Skeletal muscle cell (primary cell): ENCODE measurements at regions not wholly inside any gene's neighbourhood (a gene's known extent, or its start where the extent isn't known, plus 50 kb on each side); places are given as distances from the start of the nearest gene placed in this dataset.

ENCODE experiments used
- DNase-seq: peaks from one replicate; pipeline ENCODE4 v3.0.0-alpha.2; 2010; ENCODE audit warnings: low read depth
- H3K4me3 ChIP-seq: 2 replicates; pipeline ENCODE4 v1.5.1; 2011; ENCODE audit warnings: low read depth, mild to moderate bottlenecking, control low read depth, low read length, moderate library complexity

DNA sequence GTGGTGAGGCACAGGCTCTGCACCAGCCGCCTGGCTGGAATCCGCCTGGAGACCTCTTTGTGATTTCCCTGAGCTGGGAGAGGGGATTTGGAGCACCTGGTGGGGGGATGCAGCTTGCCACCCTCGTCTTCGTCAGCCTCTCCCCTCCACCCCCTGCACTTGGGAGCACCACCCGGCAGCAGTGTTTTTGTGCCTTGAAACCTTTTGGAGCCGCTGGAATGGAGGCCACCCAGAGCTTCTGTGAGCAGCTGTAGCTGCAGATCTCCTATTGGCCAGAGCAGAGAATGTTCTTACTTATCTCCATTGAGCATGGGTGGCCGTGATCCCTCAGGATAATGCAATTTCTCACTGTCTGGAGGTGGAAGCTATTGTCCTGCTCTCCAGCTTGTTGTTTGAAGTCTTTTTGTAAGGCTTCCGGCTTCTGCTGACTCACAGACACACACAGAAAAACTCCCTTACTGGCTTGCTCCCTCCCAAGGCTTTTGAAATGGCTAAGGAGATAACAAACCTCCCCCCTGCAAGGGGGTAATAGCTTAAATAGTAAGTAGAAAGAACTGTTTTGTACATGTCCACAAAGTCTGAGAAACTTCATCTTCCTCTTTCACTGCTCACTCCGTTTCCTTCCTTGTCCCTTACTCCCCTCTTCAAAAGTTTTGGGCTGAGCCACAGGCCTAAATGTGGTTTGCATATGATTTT is 271.2 kb downstream of the PRL start:
- DNase-seq, result peak; percentile 46
- no peak overlapping the region for H3K4me3 ChIP-seq

DNA sequence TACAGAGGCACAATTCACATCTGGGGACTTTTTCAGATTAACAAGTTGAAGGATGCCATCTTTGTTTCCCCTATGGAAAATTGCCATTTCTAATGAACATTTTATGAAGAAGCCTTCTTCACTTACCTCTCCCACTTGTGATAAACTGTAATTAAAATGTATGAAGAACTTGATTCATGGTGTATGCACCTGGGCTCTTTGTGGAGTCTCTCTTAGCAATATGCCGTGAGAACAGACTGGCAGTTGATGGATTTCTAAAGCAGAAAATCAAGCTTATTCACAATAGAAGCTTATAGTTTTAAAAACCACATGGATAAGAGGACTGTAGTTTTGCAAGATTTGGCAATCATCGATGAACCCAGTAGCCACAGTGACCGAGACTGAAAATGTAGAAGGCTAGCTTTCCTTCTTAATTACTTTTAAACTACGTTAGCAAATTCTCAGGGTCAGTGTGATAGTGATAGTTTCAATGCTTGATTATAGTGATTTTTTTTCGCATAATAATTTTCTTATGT is 270.6 kb downstream of the PRL start:
- no peak for DNase-seq
- no peak overlapping the region for H3K4me3 ChIP-seq

DNA sequence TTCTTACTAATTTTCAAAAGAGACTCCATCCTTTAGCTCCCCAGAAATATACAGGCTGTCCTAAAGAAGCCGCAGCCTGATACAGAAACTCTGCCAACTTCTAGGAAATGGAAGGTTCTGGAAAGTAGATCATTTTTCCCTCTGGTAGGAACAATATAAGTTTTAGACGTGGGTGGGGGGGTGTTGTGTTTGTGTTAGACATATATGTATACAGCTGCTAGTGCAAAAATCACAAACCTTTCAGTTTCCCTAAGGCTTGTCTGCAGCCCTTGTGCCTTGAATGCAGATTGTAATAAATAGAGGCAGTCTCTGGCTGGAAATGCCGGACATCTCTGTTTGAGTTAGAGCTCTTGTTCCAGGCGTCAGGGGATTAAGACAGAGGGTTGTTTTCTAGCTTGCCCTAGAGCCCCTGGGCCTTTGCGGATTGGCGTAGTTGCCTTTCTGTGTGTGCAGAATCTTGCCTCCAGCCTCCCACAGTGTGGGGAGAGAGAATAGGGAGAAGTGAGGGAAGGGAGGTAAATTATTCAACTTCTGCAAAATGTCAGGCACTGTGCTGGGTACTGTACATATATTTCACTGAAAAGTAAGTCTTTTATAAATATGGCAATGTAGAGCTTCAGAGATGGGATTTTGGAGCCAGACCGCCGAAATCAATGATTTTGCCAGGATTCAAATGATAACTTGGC is 269.7 kb downstream of the PRL start:
- no peak for DNase-seq
- H3K4me3 ChIP-seq, result no peak overlapping the region

DNA sequence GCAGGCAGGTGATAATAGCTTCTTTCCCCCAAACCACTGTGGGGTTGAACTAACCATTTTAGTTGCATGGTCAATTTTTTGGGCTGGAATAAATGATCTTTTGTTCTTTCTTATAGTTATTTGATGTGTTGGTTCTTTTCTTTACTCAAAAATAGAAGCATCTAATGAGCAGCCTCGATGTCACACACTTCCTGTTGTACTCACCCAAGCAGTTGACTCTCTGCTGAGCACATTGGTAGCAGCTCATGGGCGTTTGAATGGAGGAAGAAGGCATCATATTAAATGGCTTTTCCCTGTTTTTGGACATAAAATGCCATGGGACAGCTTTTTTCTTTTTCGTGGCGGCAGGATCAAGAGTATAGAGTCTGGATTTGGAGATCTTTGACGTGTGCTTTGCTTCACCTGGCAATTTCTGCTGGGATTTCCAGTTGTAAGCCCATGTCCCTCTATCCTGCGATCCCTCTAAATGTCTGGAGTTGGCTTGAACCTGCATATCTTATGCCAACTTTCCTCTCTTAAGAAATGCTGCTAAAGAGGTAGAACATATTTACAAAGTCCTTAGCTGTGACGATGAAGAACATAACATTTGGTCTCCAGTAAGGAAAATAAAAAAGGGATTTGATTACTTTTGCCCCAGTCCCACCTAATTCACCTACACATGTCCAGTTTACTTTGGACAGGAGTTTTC is 268.3 kb downstream of the PRL start:
- no peak overlapping the region for H3K4me3 ChIP-seq
- DNase-seq, result no peak

DNA sequence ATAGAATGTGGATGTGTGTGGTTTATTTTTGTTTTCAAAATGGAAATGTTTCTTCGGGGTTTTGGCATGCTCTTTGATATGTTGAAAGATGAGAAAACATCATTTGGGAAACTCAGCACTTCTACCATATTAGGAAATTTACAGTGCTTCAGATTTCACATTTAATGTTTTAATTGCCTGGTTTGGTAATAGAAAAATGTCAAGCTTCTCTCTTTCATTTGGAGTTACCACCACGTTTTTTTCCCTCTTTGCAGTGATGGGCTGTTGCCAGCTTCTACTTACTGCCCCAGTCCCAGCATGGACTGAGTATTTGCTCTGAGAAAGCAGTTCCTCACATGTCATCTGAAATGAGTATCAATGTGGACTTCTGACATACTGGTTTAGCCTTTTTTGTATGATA is 267.7 kb downstream of the PRL start:
- H3K4me3 ChIP-seq, result no peak overlapping the region
- DNase-seq, result no peak

DNA sequence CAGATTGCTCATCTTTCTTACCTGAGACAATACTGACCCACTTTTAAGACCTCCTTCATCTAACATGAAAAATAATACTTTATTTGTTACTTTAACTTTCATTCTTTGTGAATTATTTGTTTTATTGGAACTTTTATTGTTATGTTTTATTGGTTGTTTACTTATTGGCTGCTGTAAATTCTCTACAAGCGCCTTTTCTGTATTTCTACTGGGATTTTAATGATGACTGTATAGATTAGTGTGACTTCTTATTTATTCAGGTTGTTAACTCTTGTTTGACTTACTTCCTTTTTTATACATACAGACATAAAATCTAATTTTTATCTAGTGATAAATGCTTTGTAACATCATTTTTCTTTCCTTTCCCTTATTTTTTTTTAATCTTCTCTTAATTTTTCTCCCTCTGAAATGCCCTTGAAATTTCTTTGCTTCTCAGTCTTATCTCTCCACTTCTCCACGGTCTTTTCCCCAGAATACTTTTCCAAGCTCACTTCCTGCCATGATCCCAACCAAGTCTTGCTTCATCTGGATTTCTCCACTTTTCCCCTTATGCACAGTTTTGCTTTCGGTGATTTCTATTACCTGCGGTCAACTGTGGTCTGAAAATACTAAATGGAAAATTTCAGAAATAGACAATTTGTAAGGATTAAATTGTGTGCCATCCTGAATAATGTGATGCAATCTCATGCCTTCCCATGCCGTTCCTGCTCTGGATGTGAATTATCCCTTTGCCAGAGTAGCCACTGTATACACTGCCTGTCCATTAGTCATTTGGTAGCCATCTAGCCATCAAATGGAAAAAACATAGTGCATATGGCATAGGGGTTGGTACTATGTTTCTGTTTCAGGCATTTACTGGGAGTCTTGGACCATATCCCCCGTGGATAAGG is 265.9 kb downstream of the PRL start:
- DNase-seq, result no peak
- no peak overlapping the region for H3K4me3 ChIP-seq

DNA sequence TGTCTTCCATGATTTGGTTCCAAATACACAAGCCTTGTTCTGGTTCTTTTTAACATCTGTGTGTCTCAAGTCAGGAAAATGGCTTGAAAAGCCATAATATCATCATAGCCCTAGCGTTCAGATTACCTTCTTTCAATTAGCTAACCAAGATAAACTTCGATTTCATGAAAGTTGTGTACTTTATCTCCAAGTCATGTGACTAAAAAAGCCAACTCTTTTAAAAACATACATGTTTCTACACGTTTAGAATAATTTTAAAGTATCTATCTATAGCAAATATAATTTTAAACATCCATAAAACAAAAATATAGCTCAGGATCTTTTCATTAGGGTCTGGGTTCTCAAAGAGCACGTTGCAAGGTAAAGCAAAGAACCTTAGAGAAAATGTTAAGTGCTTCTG is 261.1 kb downstream of the PRL start:
- no peak overlapping the region for H3K4me3 ChIP-seq
- DNase-seq, result no peak

DNA sequence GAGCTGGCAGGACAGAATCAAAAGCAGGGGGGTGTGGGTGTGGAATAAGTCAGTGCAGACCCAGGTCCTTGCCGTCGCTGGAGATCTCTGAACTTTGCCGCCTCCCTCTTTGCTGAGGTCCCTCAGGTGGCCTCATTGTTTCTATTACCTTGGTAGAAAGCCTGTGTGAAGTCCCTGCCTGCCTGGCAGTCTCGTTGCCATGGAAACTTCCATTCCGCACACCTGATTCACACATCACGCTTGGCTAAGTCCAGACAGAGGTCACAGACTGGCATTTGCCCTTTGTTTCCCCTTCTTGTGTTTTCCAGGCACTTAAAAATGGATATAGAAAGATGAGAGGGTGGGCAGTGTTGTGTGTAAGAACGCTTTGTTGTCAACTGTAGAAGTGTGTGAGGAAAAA is 260.6 kb downstream of the PRL start:
- H3K4me3 ChIP-seq, result no peak overlapping the region
- no peak for DNase-seq

DNA sequence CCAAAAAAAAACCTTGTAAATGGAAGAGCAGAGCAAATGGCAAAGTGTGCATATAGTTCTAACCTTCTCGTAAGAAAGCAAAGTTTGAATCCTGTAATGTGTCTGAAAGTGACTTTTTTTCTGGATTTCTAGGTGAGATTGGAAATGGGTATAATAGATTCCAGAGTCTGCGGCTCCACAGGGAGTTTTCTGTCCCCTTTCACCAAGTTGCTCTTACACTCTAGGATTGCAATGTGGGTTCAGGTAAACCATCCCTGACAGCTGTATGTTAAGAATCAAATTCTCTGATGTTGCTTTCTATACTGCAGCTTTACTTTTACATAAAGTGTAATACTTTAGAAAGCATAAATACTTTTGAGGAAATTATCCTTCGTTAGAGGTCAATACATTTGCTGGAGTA is 260.1 kb downstream of the PRL start:
- no peak overlapping the region for H3K4me3 ChIP-seq
- no peak for DNase-seq

DNA sequence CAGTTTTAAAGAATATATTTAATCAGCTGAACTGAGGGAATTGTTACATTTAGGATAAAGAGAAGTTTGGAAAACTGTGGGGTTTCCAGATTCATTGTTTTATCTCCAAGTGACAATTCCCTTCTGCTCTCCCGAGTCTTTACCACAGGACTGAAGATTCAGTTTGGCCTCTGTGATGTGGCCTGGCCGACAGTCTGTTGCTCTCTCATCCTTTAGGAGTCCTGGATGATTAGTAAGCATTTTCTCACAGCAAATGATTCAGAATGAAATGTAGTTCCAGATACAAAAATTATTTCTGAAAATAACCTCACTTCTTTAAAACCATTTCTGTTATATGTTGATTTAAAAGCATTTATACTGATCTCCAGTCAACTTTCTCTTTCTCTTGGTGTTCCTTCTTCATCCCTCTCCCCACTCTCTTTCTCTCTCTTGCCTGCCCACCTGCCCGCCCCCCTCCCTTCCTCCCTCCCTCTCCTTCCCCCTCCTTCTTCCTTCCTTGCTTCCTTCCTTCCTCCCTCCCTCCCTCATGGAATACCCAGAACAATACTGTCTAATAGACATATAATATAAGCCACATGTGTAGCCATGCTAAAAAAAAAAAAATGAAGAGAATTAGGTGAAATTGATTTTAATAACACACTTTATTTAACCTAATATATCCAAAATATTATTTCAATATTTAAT is 254.9 kb downstream of the PRL start:
- no peak overlapping the region for H3K4me3 ChIP-seq
- no peak for DNase-seq

DNA sequence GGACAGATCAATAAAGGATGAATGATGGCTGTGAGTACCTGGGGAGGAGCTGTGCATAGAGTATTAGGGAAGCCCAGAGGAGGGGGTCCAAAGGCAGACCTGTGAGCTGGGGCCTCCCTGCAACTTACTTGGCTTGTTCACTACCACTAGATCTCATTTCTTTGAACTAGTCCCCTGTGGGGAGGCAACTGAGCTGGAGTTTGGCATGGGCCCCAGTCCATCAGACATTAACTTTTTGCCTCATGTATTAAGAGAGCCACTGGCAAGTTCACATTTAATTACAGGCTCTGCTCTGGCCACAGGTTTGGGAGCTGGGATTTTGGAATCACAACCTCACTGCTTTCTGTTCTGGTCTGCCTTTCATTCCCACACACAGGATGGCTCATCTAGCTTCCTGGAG is 254.1 kb downstream of the PRL start:
- no peak for DNase-seq
- no peak overlapping the region for H3K4me3 ChIP-seq

DNA sequence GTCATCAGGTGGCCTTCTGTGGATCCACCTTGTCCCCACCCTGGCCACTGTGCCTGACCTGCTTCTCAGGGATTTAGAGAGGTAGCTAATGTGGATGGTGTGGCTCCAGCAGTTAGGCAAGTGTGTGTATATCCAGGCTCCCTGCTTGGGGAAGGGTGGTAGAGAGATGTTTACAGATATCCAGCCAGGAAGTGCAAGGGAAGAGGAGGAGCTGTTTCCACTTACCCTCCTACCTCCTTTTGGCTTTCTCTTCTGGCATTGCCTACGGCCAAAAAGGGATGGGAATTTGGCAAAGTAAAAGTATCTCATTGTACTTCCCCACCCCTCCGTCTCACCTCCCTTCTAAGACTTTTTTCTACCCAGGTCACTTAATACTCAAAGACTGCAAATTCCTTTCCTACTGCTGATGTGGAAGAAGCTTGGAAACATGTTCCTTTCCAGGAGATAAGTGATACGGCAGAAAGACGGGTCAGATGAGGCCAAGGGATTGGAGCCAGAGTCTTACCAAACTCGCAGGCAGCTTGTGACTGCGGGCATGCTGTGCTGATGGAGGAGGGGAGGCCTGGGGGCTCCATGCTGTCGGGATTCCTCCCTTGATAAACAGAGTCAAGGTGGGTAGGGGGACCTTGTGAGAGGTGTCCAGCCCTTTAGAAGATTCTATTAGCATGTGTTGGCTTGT is 253.4 kb downstream of the PRL start:
- no peak for DNase-seq
- H3K4me3 ChIP-seq, result no peak overlapping the region

DNA sequence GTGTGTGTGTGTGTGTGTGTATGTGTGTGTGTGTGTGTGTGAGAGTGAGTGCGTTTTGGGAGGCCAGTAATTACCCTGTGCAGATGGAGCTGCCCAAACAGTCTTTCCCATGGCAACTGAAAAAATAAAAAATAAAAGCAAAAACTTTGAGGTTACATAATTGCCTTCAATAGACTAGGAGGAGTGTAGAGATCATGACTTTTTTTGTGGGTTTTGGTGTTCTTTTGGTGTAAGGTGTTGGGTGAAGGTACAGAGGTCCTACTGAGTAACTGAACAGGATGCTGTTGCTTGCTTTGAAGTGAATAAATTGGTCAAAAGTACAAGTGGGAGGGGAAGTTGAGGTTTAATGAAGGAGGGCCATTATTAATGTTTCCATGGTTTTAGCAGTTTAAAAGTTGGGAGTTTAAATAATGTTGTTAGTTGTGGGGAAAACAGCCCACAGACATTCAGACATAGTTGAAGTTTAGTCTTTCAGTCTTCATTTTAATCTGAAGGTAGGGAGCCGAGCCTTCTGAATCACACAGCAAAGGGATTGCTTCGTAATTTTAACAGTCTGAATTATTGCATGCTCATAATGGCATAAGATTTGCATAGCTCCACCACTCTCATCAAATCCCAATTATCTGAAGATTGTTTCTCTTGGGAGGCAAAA is 251.4 kb downstream of the PRL start:
- DNase-seq, result no peak

DNA sequence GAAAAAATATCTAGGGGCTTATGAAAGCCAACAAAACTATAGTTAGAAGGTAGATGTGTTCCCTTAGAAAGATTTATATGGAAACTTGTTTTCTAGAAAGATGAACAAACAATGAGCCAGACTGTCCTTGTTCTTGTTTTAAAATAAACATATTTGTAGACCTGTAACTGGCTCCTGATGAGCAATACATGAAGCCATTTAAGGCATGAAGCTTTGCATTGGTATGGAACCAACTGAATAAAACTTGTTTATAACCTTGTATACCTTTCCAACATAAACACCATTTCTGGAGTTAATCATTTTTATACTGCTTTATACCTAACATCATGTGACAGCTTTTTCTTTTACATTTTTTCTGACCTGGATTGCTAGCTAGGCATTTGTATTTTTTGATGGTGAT is 247.8 kb downstream of the PRL start:
- H3K4me3 ChIP-seq, result no peak overlapping the region
- DNase-seq, result no peak

More for the DNA sequence above, 251.4 kb downstream of the PRL start:
- H3K4me3 ChIP-seq, result no peak overlapping the region

DNA sequence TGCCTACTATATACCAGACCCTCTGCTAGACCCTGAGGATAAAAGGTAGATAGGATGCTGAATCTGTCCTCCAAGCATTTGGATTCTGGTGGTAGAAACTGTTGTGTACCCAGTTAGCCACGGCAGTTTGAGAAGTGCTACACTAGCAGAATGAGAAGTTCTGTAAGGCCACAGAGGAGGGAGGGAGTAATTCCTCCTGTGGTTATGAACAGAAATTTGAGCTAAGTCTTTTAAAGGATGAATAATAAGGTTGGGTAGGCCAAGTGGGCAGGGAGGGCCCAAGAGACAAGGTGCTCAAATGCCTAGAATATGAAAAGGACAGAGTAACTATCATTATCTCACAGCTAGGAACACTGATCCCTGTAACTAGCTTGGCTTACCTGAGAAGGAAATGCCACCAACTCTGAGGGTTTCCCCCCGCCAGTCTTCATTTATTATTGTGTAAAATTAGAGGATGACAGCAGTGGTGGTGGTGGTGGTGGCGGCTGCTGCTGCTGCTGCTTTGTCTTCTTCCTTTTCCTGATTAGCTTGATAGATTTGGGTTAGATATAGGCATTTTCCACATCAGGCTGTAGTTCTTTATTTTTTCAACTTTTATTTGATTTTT is 243.3 kb downstream of the PRL start:
- H3K4me3 ChIP-seq, result no peak overlapping the region
- no peak for DNase-seq

DNA sequence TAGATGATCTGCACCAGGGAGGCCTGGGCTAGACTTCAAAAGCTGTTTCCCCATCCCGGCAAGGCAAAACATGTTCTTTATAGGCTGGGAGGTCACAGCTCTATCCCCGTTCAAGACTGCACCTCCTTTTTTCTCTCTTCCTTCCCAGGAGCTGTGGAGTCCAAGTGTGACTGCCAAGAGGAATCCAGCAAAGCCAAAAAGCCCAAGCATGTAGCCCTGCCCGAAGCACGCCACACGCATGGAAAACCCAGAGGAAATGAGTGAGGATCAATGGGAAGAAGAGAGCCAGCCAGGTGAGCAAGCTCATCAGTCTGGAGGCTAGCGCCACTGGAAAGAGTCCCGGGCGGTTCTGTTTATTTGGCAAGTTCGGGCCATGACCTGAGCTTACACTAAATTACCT is 240.4 kb downstream of the PRL start:
- no peak overlapping the region for H3K4me3 ChIP-seq
- no peak for DNase-seq

DNA sequence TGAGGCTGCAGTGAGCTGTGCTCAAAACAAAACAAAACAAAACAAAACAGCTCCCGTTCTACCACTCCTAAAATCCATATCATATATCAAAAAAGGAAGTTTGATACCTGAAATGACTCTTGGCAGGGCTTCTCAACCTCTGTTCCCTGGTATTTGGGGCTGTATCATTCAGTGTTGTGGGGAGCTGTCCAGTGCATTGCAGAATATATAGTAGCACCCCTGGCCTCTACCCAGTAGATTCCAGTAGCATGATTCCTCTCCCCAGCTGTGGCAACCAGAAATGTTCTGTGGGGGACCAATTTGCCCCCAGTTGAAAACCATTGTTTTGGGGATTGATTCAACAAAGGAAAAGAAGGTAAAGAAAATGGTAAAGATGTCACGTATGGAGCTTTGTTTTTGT is 238.9 kb downstream of the PRL start:
- no peak overlapping the region for H3K4me3 ChIP-seq
- no peak for DNase-seq

DNA sequence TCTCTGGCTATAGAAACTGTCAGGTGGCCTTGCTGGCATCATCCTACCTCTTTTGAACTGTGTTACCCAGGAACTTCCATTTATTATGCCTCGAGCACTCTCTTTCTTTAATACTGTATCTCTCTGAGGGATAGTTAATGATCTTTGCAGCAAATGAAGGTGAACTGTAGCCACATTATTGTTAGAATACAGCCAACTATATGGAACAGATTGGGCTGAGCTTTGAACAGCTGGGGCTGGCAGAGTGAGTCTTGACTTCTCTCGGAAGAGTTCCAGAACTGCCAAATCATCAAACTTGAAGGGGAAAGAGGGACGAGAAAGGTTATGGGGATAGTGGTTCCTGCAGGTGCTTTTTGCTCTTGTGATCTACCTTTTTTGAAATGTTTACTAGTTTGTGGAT is 237.7 kb downstream of the PRL start:
- no peak for DNase-seq
- no peak overlapping the region for H3K4me3 ChIP-seq
